GM19324 (cell line): ENCODE measurements at regions not wholly inside any gene's neighbourhood (a gene's known extent, or its start where the extent isn't known, plus 50 kb on each side); places are given as distances from the start of the nearest gene placed in this dataset.
"Not testable (repeated sequence)": the region's sequence is repeated elsewhere in the genome, so short reads cannot be mapped to it uniquely, and the experiment has no call there.

Source experiments
- ATAC-seq: cut with Tn5 transposase; IDR thresholded peaks from one replicate; pipeline ENCODE4 v1.9.1; 2021; ENCODE audit warnings: mild to moderate bottlenecking, moderate library complexity; ENCODE audit not compliant: unreplicated experiment, low FRiP score

GRCh38 chr6:164628302-164628931 lies 681.0 kb downstream of the C6orf118 start:
- ATAC-seq: no peak

GRCh38 chr6:164616917-164617524 lies 692.4 kb downstream of the C6orf118 start:
- no peak for ATAC-seq

- ATAC-seq: no peak
These were observed 696.7 kb downstream of the C6orf118 start for GRCh38 chr6:164612751-164613150.

- ATAC-seq: not testable (repeated sequence)
These were observed 698.5 kb downstream of the C6orf118 start for GRCh38 chr6:164610859-164611258.

- not testable (repeated sequence) for ATAC-seq
These were observed 707.0 kb downstream of the C6orf118 start for GRCh38 chr6:164602415-164602814.

GRCh38 chr6:164581563-164581962 lies 727.8 kb downstream of the C6orf118 start:
- ATAC-seq: no peak

- no peak for ATAC-seq
These were observed 730.4 kb downstream of the C6orf118 start for GRCh38 chr6:164579035-164579434.

GRCh38 chr6:164578616-164579015 lies 730.8 kb downstream of the C6orf118 start:
- ATAC-seq: no peak

GRCh38 chr6:164570801-164571200 lies 738.6 kb downstream of the C6orf118 start:
- no peak for ATAC-seq

- no peak for ATAC-seq
These were observed 739.9 kb downstream of the C6orf118 start for GRCh38 chr6:164569509-164569908.

- ATAC-seq: no peak
These were observed 745.5 kb downstream of the C6orf118 start for GRCh38 chr6:164563924-164564323.

GRCh38 chr6:164561656-164562055 lies 747.7 kb downstream of the C6orf118 start:
- no peak for ATAC-seq

GRCh38 chr6:164554700-164555476 lies 754.5 kb downstream of the C6orf118 start:
- ATAC-seq: no peak

- ATAC-seq: no peak
These were observed 755.2 kb downstream of the C6orf118 start for GRCh38 chr6:164554226-164554625.

- ATAC-seq: no peak
These were observed 757.7 kb downstream of the C6orf118 start for GRCh38 chr6:164551706-164552105.

- ATAC-seq: no peak
These were observed 762.3 kb downstream of the C6orf118 start for GRCh38 chr6:164547076-164547475.

- ATAC-seq: no peak
These were observed 763.1 kb downstream of the C6orf118 start for GRCh38 chr6:164546263-164546662.

GRCh38 chr6:164534070-164534766 lies 775.2 kb downstream of the C6orf118 start:
- ATAC-seq: no peak

- ATAC-seq: no peak
These were observed 776.4 kb downstream of the C6orf118 start for GRCh38 chr6:164533045-164533362.

GRCh38 chr6:164532198-164533044 lies 777.0 kb downstream of the C6orf118 start:
- no peak for ATAC-seq
